Panc1 (cell line): ENCODE measurements at regions not wholly inside any gene's neighbourhood (a gene's known extent, or its start where the extent isn't known, plus 50 kb on each side); places are given as distances from the start of the nearest gene placed in this dataset.

ENCODE experiments used
- ATAC-seq: fragments of 200-7000 bp; cut with Tn5 transposase; 2 replicates; pipeline ENCODE4 v1.9.1; 2020; ENCODE audit warnings: mild to moderate bottlenecking, moderate library complexity
- BruUV-seq: library from RNA; stranded (reverse); fragments of 400-500 nt; replicated peaks from 2 replicates; lab custom pipeline; 2021; lab: Mats Ljungman, UMichigan
- CTCF ChIA-PET: fragments of 300-600 bp; sonication (Branson Sonifier 250); formaldehyde crosslinking; loops from one replicate; lab custom pipeline; 2022; ENCODE audit warnings: antibody characterized with exemption; lab: Charles Lee
- POLR2A ChIA-PET: fragments of 300-600 bp; sonication (Branson Sonifier 250); formaldehyde crosslinking; loops from one replicate; lab custom pipeline; 2022; ENCODE audit warnings: antibody characterized with exemption; lab: Charles Lee
- DNase-seq: peaks from one replicate; pipeline ENCODE4 v3.0.0-alpha.2; 2010; ENCODE audit warnings: low read depth, low spot score
- H3K27ac ChIP-seq: 2 replicates; pipeline ENCODE4 v1.5.1; 2011; ENCODE audit warnings: mild to moderate bottlenecking, low read length, inconsistent platforms
- H3K27me3 ChIP-seq: fragments of 200-500 bp; sonication (Bioruptor generic); 2 replicates; pipeline ENCODE4 v1.6.0; 2014; ENCODE audit warnings: low read length, inconsistent platforms; ENCODE audit not compliant: control insufficient read depth, insufficient read depth
- H3K36me3 ChIP-seq: fragments of 200-500 bp; sonication (Bioruptor generic); 2 replicates; pipeline ENCODE4 v1.5.1; 2014; ENCODE audit warnings: inconsistent platforms, mild to moderate bottlenecking, low read length, moderate library complexity; ENCODE audit not compliant: control insufficient read depth, insufficient read depth
- H3K4me1 ChIP-seq: 2 replicates; pipeline ENCODE4 v1.5.1; 2011; ENCODE audit warnings: inconsistent platforms, mild to moderate bottlenecking, low read length, moderate library complexity; ENCODE audit not compliant: control insufficient read depth, insufficient read depth
- H3K4me3 ChIP-seq, 2 experiments: 2 replicates each; pipeline ENCODE4 v1.5.1; 2011 to 2012; ENCODE audit warnings: low read depth in 2 of 2, low read length in 2 of 2, mild to moderate bottlenecking in 2 of 2, inconsistent platforms in 1 of 2, moderate library complexity in 1 of 2
- H3K9me3 ChIP-seq: fragments of 200-500 bp; sonication (Bioruptor generic); 2 replicates; pipeline ENCODE4 v1.5.1; 2014; ENCODE audit warnings: low read depth, mild to moderate bottlenecking, inconsistent platforms, low read length, moderate library complexity; ENCODE audit not compliant: control insufficient read depth, insufficient read depth
- CTCF ChIP-seq: fragments of 450-650 bp; IDR thresholded peaks from 2 replicates; pipeline ENCODE4 v1.5.1; 2017; ENCODE audit warnings: mild to moderate bottlenecking
- POLR2AphosphoS5 ChIP-seq: IDR thresholded peaks from 2 replicates; pipeline ENCODE4 v1.6.1; 2012; ENCODE audit warnings: mild to moderate bottlenecking, low read depth, low read length, moderate library complexity
- REST ChIP-seq, 2 experiments: IDR thresholded peaks; 2 replicates each; pipeline ENCODE4 v1.6.1; 2011 to 2012; ENCODE audit warnings: low read depth in 2 of 2, control low read depth in 1 of 2, low read length in 1 of 2, mild to moderate bottlenecking in 1 of 2, moderate library complexity in 1 of 2; ENCODE audit not compliant: insufficient read depth in 1 of 2
- SIN3A ChIP-seq: IDR thresholded peaks from 2 replicates; pipeline ENCODE4 v1.6.1; 2012; ENCODE audit warnings: low read depth, mild to moderate bottlenecking, low read length, moderate library complexity, borderline replicate concordance; ENCODE audit not compliant: insufficient read depth
- TCF7L2 ChIP-seq: IDR thresholded peaks from 2 replicates; pipeline ENCODE4 v1.6.1; 2011; ENCODE audit warnings: mild to moderate bottlenecking, low read depth, low read length, inconsistent platforms
- in situ Hi-C: cut with HindIII; loops from 2 replicates; pipeline ENCODE4 v1.10.0; 2016; ENCODE audit warnings: low sequenced_read_pairs, low pct_unique_long_range_greater_than_20kb
- intact Hi-C: fragments of 100-400 bp; cut with micrococcal nuclease; formaldehyde crosslinking; loops from one replicate; pipeline ENCODE4 v1.10.0; 2022; ENCODE audit not compliant: unreplicated experiment

GRCh38 chr13:97111756-97112155 lies 110.4 kb upstream of the MBNL2 start:
- POLR2A ChIA-PET = no interaction called here
- BruUV-seq = no TSS peak
- Histone ChIP-seq H3K27ac (peak overlapping the region; percentile 98), H3K36me3 (no peaks in the 10 kb centered on the region), H3K4me3 (no peak overlapping the region), H3K27me3 (no peaks in the 10 kb centered on the region), H3K9me3 (no peaks in the 10 kb centered on the region), H3K4me1 (peaks cover 78% of the 10 kb centered on the region)
- CTCF ChIA-PET = no interaction called here
- TF ChIP-seq CTCF (no peak), TCF7L2 (no peak), POLR2AphosphoS5 (no peak), REST (IDR thresholded peaks at IDR 0.05; ENCODE audit: insufficient read depth in 1 of 2, low read depth in 2 of 2, low read length in 1 of 2) (no peak), SIN3A (no peak)
- intact Hi-C loops = loop anchor here (2.0 to 10.0 kb wide), 2 partner anchors 101 to 243 kb away; no protein-coding TSS in a partner anchor
- ATAC-seq (no peak), DNase-seq (no peak)
- in situ Hi-C loops = no loop called here

GRCh38 chr13:97112446-97113152 lies 109.5 kb upstream of the MBNL2 start:
- H3K27ac ChIP-seq = peak overlapping the region; percentile 98
- no peaks in the 10 kb centered on the region for H3K9me3 ChIP-seq
- no peaks in the 10 kb centered on the region for H3K36me3 ChIP-seq
- 0 out of 4 replicates have a peak overlapping the region, but pooled peaks of 1 of the 2 experiments have one; percentile 6 for H3K4me3 ChIP-seq
- ChIA-PET CTCF (interaction anchor here (0.5 kb wide), 1 partner anchor 123 kb away, joined by 4 read pairs; no protein-coding TSS in a partner anchor), POLR2A (interaction anchor here (0.7 kb wide), 4 partner anchors 23 to 186 kb away, joined by 3 to 9 read pairs (median 6); no protein-coding TSS in a partner anchor)
- in situ Hi-C loops = no loop called here
- ATAC-seq (no peak), DNase-seq (no peak)
- H3K27me3 ChIP-seq = no peaks in the 10 kb centered on the region
- H3K4me1 ChIP-seq = peaks cover 85% of the 10 kb centered on the region
- no TSS peak for BruUV-seq
- intact Hi-C loops = loop anchor here (10.0 kb wide), 1 partner anchor 242 kb away; no protein-coding TSS in a partner anchor
- TF ChIP-seq REST (IDR thresholded peaks at IDR 0.05; ENCODE audit: insufficient read depth in 1 of 2, low read depth in 2 of 2, low read length in 1 of 2) = no peak
- TF ChIP-seq CTCF = no peak
- no peak for TF ChIP-seq SIN3A
- TF ChIP-seq TCF7L2 = no peak
- no peak for TF ChIP-seq POLR2AphosphoS5
